ENCODE measurements at regions not wholly inside any gene's neighbourhood (a gene's known extent, or its start where the extent isn't known, plus 50 kb on each side); places are given as distances from the start of the nearest gene placed in this dataset.

DNA sequence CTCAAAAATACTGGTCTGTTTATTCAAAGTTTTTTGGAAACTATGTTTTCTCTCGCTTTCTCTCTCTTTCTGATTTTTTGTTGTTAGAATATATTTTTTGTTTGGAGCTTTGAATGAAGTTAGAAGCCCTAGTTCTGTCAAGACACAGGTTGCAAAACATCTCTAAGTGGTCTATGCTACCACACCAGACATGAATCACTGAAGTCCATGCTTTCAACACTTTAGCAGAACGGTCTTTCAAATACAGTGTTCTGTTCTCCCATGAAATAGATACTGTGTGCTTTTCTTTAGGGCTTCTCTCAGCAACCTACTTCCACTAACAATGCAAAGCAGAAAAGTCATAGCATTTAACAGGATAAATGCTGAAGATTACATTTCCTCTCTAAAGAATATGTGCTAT is 392.5 kb downstream of the TMEM167A start:
- DNase-seq, result no peak

- DNase-seq, result no peak
Measured at GRCh38 chr5:82684165-82684564, 393.0 kb downstream of the TMEM167A start.

DNA sequence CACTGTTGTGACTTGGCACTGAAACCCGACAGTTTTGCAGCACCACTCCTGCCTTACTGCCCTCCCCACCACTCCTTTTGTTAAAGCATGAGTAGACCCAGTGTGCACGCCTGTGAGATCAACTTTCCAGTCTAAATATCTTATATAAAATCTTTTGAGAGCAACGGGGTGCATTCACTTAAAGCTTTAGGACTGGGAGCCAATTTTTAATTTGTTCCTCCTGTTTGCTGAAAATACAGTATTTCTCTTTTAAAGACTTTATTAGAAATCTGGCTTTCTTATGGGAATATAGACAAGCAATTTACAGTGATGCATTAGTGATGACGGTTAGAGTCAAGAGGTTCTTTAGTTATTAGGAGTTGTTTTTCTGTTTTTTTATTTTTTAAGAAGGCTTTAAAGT is 397.5 kb downstream of the TMEM167A start:
- no peak for DNase-seq

- DNase-seq, result peak; percentile 33
Measured at GRCh38 chr5:82676661-82677060, 398.5 kb upstream of the RPS23 start.

GRCh38 chr5:82674671-82675070 is 396.5 kb upstream of the RPS23 start:
- peak; percentile 54 for DNase-seq

DNA sequence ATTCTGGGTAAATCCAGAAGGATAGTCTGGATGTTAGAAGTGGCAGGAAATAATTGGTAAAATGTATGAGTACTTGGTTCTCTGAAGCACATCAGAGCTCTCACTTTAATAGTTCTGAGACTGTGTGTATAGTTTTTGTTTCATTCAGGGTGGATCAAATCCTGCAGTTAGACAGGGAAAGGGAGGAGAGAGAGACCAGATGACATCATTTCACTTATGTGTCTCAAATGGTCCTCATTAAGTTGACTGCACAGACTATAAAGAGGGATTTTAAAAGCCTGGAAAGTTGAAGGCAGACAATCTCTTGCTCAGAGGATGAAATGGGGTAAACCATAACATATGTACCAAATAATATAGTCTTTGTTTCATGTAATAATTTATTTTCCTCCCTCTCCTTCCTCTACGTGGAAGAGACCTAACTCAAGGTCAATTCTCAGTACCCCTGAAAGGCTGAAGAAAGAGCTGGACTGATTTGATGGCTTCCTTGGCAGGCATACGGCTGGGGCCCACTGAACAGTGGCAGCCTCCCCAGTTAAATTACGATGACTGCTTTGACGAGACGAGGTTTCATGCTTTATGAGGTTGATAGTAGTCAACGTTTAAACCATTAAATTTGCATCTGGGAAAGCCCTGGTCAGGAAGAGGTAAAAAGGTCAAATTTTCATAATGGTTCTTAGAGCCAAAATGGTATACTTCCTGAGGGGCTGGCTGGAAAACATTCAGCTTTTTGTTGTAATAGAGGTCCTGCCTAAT is 395.1 kb upstream of the RPS23 start:
- DNase-seq, result no peak

GRCh38 chr5:82670692-82671091 is 392.5 kb upstream of the RPS23 start:
- DNase-seq, result no peak

GRCh38 chr5:82669720-82670119 is 391.6 kb upstream of the RPS23 start:
- DNase-seq, result no peak

- no peak for DNase-seq
Measured at GRCh38 chr5:82666312-82666711, 388.2 kb upstream of the RPS23 start.

- no peak for DNase-seq
Measured at GRCh38 chr5:82664732-82665131, 386.6 kb upstream of the RPS23 start.

DNA sequence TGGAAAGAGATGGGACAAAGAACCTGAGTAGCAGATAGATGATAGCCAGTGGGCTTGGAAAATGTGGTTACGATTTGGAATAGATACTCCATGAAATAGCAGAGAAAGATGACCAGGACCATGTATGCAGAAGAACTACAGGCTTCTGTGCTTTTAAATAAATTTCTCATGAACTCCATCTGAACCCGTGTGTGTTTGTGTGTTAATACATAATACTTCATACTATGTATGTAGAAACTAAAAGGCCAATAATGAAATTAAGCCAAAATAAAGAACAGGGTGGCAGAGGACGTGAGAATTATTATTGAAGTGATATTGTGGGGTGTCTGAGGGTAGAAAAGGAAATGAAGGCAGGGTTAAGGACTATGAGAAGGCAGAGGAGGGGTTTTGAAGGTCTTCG is 385.1 kb upstream of the RPS23 start:
- DNase-seq, result no peak

GRCh38 chr5:82662340-82662739 is 384.2 kb upstream of the RPS23 start:
- no peak for DNase-seq

DNA sequence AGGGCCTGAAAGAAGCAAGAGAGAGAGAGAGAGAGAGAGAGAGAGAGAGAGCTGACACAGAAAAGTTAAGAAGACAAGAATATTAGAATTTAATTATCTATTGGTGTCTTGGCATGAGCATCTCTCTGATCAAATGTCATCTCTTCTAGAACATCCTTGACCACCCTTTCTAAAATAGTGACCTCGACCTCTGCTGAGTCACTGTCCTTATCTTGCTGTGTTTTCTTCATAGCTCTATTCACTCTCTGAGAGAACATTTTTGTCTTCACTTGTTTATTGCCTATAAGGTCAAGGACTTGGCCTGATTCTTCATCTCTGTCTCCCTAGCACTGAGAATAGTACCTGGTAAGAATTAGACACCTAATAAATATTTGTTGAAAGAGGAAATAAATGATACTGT is 383.8 kb upstream of the RPS23 start:
- DNase-seq, result no peak

DNA sequence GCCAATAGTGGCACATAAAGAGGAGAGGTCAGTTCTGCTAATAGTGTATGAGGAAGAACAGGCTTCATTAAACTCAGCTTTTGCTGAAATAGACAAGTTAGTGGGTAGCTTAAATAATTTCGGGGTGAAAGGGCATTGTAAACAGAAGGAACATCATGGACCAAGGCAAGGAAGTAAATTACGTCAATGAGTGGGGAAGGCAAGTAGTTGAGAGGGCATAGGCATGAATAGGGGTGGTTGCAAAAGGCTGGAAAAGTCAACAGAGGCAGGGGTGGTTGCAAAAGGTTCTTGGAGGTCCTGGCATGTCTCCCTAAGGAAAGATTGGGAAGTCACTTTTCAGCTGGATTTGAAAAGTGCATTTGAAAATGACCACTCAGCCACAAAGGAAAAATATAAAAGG is 383.3 kb upstream of the RPS23 start:
- no peak for DNase-seq

DNA sequence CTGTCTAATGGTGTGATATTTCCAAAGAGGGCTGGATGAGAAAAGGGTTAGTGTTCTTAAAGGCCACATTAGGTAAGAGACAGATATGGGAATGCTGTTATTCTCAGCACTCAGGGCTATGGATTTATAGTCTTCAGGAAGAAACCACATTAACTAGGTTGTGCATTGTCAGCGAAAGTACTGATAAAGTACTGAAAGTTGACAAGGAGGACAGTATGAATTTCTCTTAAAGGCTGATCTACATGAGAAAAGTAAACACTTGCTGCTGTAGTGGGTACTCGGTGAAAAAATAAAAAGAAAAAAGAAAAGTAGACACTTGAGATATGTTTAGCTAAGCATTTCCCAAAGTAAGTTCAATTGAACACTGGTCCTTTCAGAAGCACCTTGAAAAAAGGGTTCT is 381.0 kb upstream of the RPS23 start:
- no peak for DNase-seq

- no peak for DNase-seq
Measured at GRCh38 chr5:82657033-82657699, 379.0 kb upstream of the RPS23 start.

- DNase-seq, result no peak
Measured at GRCh38 chr5:82656341-82656761, 378.2 kb upstream of the RPS23 start.

- no peak for DNase-seq
Measured at GRCh38 chr5:82655078-82655477, 376.9 kb upstream of the RPS23 start.

- DNase-seq, result no peak
Measured at GRCh38 chr5:82649943-82650342, 371.8 kb upstream of the RPS23 start.

- no peak for DNase-seq
Measured at GRCh38 chr5:82644766-82645165, 366.6 kb upstream of the RPS23 start.

GRCh38 chr5:82644229-82644628 is 366.1 kb upstream of the RPS23 start:
- no peak for DNase-seq

- no peak for DNase-seq
Measured at GRCh38 chr5:82642313-82642712, 364.2 kb upstream of the RPS23 start.

- DNase-seq, result peak; percentile 81
Measured at GRCh38 chr5:82641331-82642003, 363.3 kb upstream of the RPS23 start.

DNA sequence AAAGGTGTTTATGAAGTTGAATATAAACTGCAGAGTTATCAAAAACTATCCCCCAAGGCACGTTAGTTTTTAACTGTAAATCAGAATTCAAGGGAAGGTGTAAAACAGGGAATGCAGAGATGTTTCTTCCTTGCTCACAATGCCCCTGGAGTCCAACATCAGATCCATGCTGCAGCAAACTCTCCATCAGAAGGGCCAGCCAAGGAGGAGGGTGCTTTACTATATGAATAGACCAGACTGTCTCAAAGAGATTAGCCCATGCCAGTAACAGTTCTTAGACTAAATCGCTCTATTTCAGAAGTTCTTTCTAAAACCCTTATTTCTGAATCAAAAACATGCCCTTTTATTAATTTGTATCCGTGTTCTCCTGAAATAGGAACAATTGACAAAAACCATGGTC is 362.8 kb upstream of the RPS23 start:
- DNase-seq, result no peak

Data from inflammatory macrophage treated with lipopolysaccharide for 4 hours (primary cell).